ENCODE measurements at regions not wholly inside any gene's neighbourhood (a gene's known extent, or its start where the extent isn't known, plus 50 kb on each side); places are given as distances from the start of the nearest gene placed in this dataset.

DNA sequence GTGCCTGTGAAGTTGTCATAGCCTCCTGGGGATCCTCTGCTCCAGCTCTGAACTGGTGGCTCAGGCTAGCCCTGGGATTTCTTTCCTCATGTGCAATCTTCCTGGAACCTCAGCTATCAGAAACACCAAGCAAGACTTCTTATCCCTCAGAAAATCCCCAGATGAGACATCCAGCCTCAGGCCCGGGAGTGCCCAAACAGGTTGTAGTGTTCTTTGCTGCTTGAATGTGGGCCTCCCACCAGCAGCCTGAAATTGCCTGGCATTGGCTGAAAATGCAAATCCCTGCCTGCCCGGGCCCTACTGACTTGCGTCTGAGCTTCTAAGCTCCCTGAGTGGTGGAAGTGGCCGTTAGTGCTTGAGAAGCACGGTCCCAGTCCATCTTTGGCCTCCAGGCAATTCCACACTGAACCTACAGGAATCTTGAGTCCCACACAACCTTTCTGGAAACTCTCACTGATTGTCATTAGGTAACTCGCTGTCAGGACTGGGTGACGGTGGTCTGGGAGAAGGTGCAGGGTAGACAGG, 146.8 kb downstream of the ZBTB18 start:
- DNase-seq, result no peak

GRCh38 chr1:244199902-244200301, 148.8 kb downstream of the ZBTB18 start:
- no peak for DNase-seq

DNA sequence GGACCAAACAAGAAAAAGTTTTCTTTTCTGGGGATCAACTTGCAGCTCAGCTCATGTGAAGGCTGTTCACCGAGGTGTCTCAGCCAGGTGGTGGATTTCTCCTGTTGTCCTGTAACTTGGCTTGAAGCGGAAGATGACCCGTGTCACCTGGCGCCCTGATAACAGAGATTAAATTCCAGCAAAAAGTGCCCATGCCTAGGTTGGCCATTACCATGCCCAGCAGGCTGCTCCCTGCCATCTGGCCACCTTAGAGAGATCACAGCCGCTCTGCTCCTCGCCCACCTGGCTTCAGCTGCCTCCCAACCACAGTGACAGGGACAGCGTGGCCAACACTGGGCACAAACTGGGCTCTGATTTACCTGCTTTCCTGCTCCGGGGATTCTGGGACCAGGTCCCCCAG, 149.5 kb downstream of the ZBTB18 start:
- no peak for DNase-seq

DNA sequence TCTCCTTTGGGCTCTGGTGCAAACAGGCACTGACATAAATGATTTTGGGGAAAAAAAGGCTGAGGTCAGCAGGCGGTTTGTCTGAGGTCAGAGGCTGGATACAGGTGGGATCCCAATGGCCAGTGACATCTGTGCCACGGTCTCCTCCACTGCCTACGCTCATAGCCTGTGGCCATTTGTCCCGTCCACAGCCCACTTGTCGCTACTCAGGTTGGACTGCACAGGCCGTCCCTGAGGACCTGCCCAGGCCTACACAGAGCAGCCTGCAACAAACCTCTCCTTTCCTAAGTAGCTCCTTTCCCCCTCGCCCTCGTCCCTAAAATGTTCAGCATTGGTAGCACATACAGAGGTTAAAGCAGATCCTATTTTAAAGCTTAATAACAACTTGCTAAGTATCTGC, 150.7 kb downstream of the ZBTB18 start:
- DNase-seq, result no peak

DNA sequence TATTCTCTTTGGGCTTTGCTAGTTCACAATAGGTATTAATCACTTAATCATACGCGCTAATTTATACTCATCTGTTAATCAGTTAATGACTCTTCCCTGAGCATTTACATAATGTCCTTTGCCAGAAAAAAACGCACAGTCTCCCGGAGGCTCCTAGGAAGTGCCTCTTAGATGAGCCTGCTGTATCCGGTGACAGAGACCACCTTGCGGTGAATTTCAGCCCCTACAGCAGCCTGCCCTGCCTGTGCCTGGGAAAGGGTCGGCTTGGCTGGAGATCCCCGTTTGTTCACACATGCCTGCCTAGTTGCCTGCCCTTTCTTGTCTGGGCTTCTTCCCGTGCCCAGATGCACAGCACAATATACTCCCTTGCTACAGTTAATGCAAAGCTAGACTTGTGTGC, 152.9 kb downstream of the ZBTB18 start:
- no peak for DNase-seq

DNA sequence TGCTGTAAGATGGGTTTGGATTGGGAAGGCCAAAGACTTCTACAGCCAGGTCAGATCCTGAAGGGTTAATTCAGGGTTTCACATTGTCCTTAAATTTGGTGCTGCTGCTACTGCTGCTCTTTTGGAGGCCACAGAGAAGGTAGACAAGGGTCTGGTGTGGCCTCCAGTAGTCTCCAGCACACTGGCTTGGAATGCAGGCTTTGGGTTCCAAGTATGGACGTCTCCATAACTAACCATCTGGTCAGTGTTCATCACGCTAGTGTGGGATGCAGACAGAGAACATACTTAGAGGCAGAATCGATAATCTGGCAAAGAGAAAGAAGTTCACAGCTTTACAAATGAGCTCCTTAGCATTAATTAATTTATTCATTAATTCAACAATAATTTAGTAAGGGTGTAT, 154.1 kb downstream of the ZBTB18 start:
- DNase-seq, result no peak

DNA sequence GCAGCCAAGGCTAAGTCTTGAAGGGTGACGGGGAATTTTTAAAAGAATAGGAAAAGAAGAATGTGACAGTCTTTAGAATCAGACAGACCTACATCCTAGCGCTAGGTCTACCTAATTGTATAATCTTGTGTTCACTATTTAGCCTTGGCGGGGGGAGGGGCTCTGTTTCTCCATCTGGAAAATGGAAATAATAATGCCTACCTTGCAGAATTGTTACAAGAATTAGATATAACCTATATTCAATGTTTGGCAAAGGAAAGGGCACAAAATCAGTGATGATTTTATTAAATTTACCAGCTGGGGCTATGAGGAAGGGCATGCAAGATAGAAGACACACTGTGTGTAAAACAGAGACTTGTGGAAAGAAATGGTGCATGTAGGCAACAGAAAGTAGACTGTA, 154.8 kb downstream of the ZBTB18 start:
- no peak for DNase-seq

GRCh38 chr1:244207042-244207934, 156.2 kb downstream of the ZBTB18 start:
- no peak for DNase-seq

DNA sequence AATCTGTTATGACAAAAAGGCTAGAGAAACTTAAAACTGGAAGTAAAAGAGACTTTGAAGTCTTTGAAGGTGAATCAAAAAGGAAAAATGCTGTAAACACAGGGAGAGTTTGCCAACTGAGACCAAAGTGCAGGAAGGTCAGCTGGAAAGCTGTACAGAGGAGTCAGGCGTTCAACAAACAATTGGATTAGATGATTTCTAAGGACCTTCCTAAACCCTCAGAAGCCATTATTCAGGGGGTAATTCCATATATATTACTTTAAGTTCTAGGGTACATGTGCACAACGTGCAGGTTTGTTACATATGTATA, 156.8 kb downstream of the ZBTB18 start:
- DNase-seq, result no peak

- DNase-seq, result no peak
Observed at GRCh38 chr1:244209955-244210354, 158.9 kb downstream of the ZBTB18 start.

GRCh38 chr1:244210884-244211558, 159.9 kb downstream of the ZBTB18 start:
- no peak for DNase-seq

DNA sequence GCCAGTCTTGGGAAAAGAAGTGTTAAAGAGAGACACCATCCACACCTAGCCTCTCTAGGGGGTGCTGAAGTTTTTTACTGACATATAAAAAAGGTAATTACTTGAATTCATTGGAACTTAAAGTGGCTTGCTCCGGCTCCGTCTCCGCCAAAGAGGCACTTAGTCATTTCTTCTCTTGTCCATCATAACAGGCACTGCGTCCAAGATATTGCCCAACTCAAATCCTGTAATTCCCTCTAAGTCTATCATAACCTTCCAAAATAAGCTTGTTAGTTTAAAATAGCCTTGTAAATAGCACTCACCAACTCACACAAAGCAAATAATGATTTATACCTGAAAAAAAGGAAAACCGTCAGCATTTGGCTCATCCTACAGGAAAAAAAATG, 160.5 kb downstream of the ZBTB18 start:
- no peak for DNase-seq

DNA sequence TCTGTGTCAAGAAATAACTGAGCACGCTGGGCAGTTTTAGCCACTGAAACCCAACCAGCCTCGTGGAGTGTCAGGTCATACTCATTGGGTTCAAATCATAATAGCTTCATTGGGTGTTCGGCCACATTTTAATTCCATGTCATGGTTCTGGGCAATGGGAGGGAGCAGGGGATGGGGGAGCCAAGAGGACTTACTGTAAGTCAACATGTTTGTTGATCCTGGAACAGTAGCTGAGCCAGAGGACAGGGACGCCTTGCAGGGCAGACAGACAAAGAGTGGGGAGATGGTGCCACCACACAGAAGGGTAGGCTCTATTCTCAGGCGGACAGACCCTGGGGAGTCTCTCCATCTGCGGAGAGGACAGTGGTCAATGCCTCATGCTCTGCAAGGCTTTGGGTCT, 161.1 kb downstream of the ZBTB18 start:
- no peak for DNase-seq

DNA sequence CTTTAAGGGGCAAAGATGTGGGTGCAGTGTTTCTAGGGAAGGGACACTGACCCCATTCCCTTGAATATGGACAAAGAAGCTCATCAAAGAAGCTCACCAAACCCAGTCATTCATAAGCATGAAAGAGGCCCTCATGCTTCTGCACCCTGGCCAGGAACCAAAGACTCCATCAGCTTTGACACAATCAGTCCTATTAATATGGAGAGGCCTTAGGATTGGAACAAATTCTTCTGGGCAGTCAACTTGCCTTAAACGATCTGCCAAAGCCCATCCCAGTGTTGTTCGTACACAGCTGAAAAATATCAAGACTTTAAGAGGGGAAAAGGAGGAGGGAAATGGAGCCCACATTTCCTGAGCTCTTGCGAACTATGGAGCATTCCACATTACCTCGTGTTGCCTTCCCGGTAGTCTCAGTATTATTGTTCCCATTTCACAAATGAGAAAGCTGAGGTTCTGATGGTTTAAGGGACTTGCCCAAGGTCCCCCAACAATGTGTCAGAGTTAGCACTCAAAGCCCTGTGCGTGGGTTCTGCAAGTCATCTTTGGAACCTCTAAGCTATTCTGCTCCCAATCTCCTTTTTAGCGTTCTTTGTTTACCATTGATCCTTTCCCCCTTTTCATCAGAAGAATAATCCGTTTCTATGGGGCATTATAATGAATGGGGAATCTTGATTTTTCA, 161.9 kb downstream of the ZBTB18 start:
- no peak for DNase-seq

GRCh38 chr1:244214009-244214967, 163.2 kb downstream of the ZBTB18 start:
- no peak for DNase-seq

DNA sequence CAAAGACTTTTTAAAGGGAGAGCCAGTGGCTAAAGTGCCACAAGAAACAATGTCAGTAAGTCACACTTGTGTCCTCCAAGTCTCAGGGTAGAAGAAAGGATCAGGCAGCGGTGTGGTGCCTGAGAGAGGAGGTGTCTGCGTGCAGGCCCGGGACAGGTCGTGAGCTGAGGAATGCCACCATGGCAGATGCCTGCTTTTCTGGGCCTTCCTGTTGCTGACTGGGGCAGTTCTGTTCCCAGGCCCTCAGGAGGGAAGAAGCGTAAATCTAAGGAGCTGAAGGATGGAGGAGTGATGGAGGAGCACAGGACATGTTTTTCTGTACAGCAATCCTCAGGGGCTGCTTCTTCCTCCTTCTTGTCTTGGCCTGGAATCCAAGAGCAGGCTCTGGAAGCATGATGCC, 165.8 kb downstream of the ZBTB18 start:
- DNase-seq, result no peak

GRCh38 chr1:244217711-244218110, 166.6 kb downstream of the ZBTB18 start:
- no peak for DNase-seq

GRCh38 chr1:244218220-244218619, 167.1 kb downstream of the ZBTB18 start:
- DNase-seq, result no peak

DNA sequence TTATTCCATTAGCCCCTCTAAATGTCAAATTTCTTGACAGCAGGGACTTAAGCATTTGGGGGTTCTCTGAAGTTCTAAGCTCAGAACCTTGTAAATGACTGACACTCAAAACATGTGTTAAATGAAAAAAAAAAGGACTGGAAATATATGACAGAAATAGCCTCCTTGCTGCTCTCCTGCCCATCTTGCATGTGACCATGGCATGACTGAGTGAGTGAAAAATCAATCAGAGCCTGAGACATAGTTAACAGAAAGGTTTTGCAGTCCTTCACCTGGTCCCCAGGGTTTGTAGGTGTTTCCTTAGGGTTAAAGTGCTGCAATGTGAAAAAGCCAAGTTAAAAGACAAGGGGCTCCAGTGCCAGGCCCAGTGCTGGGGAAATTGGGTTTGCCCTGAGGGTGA, 168.1 kb downstream of the ZBTB18 start:
- no peak for DNase-seq

DNA sequence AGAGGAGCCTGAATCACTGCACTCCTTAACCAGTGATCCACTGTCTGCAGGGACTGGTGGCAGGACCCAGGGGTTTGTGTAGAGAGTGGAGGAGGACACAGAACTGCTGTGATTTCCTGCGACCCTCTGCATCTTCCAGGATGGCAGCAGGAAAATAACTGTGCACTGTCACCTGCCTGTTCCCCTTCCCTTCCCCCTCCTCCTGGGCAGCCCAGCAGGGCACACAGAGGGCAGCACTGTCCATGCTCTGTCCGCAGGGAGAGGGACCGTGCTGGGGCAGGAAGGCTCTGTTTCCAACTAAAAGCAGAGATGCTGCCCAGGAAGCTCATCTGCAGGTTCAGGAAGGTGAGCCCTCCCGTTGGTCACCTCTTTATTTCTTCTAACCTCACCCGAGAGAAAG, 168.7 kb downstream of the ZBTB18 start:
- no peak for DNase-seq

GRCh38 chr1:244220410-244220809, 169.3 kb downstream of the ZBTB18 start:
- DNase-seq, result no peak

DNA sequence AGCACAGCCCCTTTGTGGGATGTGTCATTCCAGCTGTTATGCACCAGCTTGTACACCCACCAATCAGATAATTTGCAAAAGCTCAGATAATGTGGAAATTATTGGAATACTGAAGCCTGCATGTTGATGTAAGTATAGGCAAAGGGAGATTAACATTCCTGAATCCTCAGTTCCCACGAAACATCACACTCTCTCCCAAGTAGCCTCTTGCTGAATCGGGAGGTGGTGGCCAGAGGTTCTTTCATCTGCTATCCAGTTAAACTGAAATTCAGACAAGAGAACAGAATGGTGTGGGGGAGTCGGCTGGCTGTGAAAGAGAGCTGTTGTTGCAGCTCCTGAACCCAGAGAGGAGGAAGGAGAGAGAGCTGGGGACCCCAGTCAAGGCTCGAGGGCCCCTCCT, 170.9 kb downstream of the ZBTB18 start:
- no peak for DNase-seq

Data from NCI-H1105 treated with DMSO at 0.1 percent for 48 hours (cell line).